Kidney (tissue), 13 donors: ENCODE measurements at regions not wholly inside any gene's neighbourhood (a gene's known extent, or its start where the extent isn't known, plus 50 kb on each side); places are given as distances from the start of the nearest gene placed in this dataset.
A peak's percentile ranks its signal among the peaks of the same experiment; 100 is the strongest.

Experiments
- DNase-seq, 5 donors: peaks; one replicate each; pipeline ENCODE4 v3.0.0-alpha.2; 2013 to 2020
- FAIRE-seq: peaks from 2 replicates; lab custom pipeline; 2012; peaks lifted over from hg19 to GRCh38; lab: Jason Lieb, UNC
- H3K27ac ChIP-seq, 2 donors: one replicate each; pipeline ENCODE4 v1.7.0; 2013; ENCODE audit warnings: low read depth in 2 of 2, low read length in 2 of 2, inconsistent platforms in 1 of 2
- H3K27me3 ChIP-seq: one replicate; pipeline ENCODE4 v1.7.1; 2013; ENCODE audit warnings: low read length, inconsistent platforms; ENCODE audit not compliant: control insufficient read depth, insufficient read depth
- H3K36me3 ChIP-seq, 3 donors: one replicate each; pipeline versions ENCODE4 v1.7.0 to v1.7.1; 2013; ENCODE audit warnings: low read length in 3 of 3, control low read depth in 1 of 3, inconsistent platforms in 1 of 3; ENCODE audit not compliant: insufficient read depth in 3 of 3, control insufficient read depth in 2 of 3
- H3K4me1 ChIP-seq, 3 donors: one replicate each; pipeline versions ENCODE4 v1.7.0 to v1.7.1; 2013; ENCODE audit warnings: low read length in 3 of 3, inconsistent platforms in 1 of 3, low read depth in 1 of 3; ENCODE audit not compliant: control insufficient read depth in 2 of 3, insufficient read depth in 2 of 3
- H3K4me3 ChIP-seq, 3 donors: one replicate each; pipeline versions ENCODE4 v1.7.0 to v1.8.1; 2013; ENCODE audit warnings: low read length in 3 of 3, control low read depth in 1 of 3, inconsistent platforms in 1 of 3
- H3K9ac ChIP-seq, 3 donors: one replicate each; pipeline versions ENCODE4 v1.7.0 to v1.7.1; 2013; ENCODE audit warnings: low read length in 3 of 3, control low read depth in 1 of 3, inconsistent platforms in 1 of 3
- H3K9me3 ChIP-seq, 3 donors: one replicate each; pipeline versions ENCODE4 v1.7.0 to v1.7.1; 2013; ENCODE audit warnings: low read length in 3 of 3, control low read depth in 1 of 3, inconsistent platforms in 1 of 3; ENCODE audit not compliant: control insufficient read depth in 2 of 3, insufficient read depth in 1 of 3
- intact Hi-C: fragments of 100-400 bp; cut with DNase I; formaldehyde crosslinking; loops from one replicate; pipeline ENCODE4 v1.11.1; 2022
- TF ChIP-seq, protein P1 (sequence below): IDR thresholded peaks from 3 replicates; pipeline ENCODE4 v1.5.1; 2012; ENCODE audit warnings: mild to moderate bottlenecking, moderate library complexity, borderline replicate concordance; ENCODE audit not compliant: insufficient read depth; ENCODE audit errors: extremely low read depth
- donor health status: control.
- donor health status: control.
- donor health status: control.
- donor health status: control.
- donor health status: control.
- donor health status: DM: yes; HTN: yes; CAD: no.
- donor health status: Normal renal cell carcinoma (clear cell type).

DNA sequence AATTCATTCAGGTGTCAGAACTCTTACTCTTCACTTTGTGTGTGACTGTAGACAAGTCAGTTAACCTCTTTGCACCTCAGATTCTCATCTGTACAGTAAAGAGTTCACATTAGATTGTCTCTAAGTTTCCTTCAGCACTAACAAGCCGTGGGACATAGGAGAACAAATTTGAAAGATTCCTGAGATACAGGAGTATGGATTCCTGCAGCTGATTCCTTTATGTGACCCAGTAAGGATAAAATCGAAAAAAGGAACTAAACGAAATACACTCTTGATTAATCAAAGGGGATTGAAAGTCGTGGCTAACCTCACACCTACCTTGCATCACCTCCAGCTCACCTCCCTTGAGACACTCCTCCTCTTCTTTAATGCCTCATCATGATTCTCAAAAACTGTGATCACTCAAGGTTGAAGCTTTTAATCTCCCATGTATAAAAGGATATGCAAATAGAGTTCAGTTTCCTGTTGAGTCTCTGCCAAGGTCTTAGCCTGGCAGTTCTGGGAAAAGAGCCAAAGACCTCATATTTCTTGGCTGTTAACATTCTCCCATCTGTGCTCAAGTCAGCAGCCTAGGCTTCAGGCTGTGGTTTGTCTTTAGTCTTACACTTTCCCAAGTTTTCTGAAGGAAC, 156.6 kb downstream of the DAD1 start:
- intact Hi-C loops: no loop called here

GRCh38 chr14:22429546-22430294, 159.3 kb downstream of the DAD1 start:
- FAIRE-seq (no peak), DNase-seq (no peak)
- Histone ChIP-seq H3K9ac (no peak overlapping the region), H3K9me3 (no peaks in the 10 kb centered on the region), H3K27me3 (no peaks in the 10 kb centered on the region), H3K27ac (no peak overlapping the region), H3K4me1 (peaks cover 9 to 22% (median 16%) of the 10 kb centered on the region in 3 donors), H3K4me3 (no peak overlapping the region), H3K36me3 (no peaks in the 10 kb centered on the region)
- intact Hi-C loops: no loop called here
- TF ChIP-seq, protein P1, sequence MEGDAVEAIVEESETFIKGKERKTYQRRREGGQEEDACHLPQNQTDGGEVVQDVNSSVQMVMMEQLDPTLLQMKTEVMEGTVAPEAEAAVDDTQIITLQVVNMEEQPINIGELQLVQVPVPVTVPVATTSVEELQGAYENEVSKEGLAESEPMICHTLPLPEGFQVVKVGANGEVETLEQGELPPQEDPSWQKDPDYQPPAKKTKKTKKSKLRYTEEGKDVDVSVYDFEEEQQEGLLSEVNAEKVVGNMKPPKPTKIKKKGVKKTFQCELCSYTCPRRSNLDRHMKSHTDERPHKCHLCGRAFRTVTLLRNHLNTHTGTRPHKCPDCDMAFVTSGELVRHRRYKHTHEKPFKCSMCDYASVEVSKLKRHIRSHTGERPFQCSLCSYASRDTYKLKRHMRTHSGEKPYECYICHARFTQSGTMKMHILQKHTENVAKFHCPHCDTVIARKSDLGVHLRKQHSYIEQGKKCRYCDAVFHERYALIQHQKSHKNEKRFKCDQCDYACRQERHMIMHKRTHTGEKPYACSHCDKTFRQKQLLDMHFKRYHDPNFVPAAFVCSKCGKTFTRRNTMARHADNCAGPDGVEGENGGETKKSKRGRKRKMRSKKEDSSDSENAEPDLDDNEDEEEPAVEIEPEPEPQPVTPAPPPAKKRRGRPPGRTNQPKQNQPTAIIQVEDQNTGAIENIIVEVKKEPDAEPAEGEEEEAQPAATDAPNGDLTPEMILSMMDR: no peak

More for the DNA sequence above, 156.6 kb downstream of the DAD1 start:
- Histone ChIP-seq H3K9me3 (no peaks in the 10 kb centered on the region), H3K4me1 (peaks cover 9 to 22% (median 16%) of the 10 kb centered on the region in 3 donors), H3K27me3 (no peaks in the 10 kb centered on the region), H3K27ac (no peak overlapping the region), H3K9ac (no peak overlapping the region), H3K4me3 (no peak overlapping the region), H3K36me3 (no peaks in the 10 kb centered on the region)
- TF ChIP-seq, protein P1: no peak
- DNase-seq (peak in 3 of 5 donors; percentile 72 to 95 (median 92)), FAIRE-seq (peak; percentile 98)

DNA sequence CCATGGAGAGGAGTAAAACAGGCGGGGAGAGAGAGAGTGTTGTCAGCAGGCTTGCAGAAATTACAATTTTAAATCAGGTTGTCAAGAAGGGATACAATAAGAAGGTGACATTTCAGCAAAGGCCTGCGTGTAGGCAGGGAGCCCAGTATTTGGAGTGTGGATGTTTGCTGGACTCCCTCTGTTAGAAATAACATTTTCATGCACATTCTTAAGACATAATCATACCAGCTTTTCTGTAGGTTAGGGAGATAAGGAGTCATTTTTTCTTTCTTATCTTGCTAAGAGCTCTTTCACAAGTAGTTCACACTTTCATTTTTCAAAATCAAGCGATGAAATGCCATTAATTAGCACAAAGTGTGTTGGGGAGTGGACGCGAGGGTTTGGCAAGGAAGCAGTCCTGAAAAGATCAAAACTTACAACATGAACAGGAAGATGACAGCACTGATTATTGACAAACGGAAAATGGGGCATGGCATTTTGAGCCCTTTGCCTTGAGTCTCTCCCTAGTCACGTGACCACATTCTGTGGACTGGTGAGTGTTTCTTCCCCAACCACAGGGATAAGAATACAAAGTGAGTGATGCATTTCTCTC, 160.2 kb downstream of the DAD1 start:
- DNase-seq (no peak), FAIRE-seq (no peak)
- no peak overlapping the region for H3K4me3 ChIP-seq
- no peak overlapping the region for H3K9ac ChIP-seq
- no peaks in the 10 kb centered on the region for H3K9me3 ChIP-seq
- H3K27me3 ChIP-seq: no peaks in the 10 kb centered on the region
- intact Hi-C loops: no loop called here
- H3K27ac ChIP-seq: no peak overlapping the region
- no peaks in the 10 kb centered on the region for H3K36me3 ChIP-seq
- TF ChIP-seq, protein P1: no peak
- peaks cover 9 to 22% (median 16%) of the 10 kb centered on the region in 3 donors for H3K4me1 ChIP-seq
